Neuronal stem cell (in vitro differentiated cells): ENCODE measurements at regions not wholly inside any gene's neighbourhood (a gene's known extent, or its start where the extent isn't known, plus 50 kb on each side); places are given as distances from the start of the nearest gene placed in this dataset. TPM values are rescaled to one million over a fixed set of nuclear protein-coding genes. Genes with fewer than 3 reads are reported as not detected.

Experiments
- small RNA-seq: library from polyadenylated mRNA; stranded (forward); fragments of <200 nt; extraction: miRNeasy Mini kit (QIAGEN cat#:217004); gene quantifications from one replicate; pipeline ENCODE3, GENCODE V24; 2013; ENCODE audit not compliant: insufficient read depth

Small RNA genes in the stretch of these regions (small RNA-seq; reads per million reads assigned to genes)
- gene AC136428.2 (not detected), gene ENPP7P13 (not detected)
